AG09309 (cell line): ENCODE measurements at regions not wholly inside any gene's neighbourhood (a gene's known extent, or its start where the extent isn't known, plus 50 kb on each side); places are given as distances from the start of the nearest gene placed in this dataset.

Experiments
- DNase-seq: peaks from one replicate; pipeline ENCODE4 v3.0.0-alpha.2; 2010; ENCODE audit warnings: low read depth
- H3K4me3 ChIP-seq: 2 replicates; pipeline ENCODE4 v1.5.1; 2011; ENCODE audit warnings: mild to moderate bottlenecking, low read depth, low read length, moderate library complexity; ENCODE audit not compliant: control insufficient read depth
- TF ChIP-seq, protein P1 (sequence below): IDR thresholded peaks from 2 replicates; pipeline ENCODE4 v1.5.1; 2011; ENCODE audit warnings: mild to moderate bottlenecking, low read depth, low read length, inconsistent platforms; ENCODE audit not compliant: insufficient read depth, control insufficient read depth; ENCODE audit errors: missing control alignments

DNA sequence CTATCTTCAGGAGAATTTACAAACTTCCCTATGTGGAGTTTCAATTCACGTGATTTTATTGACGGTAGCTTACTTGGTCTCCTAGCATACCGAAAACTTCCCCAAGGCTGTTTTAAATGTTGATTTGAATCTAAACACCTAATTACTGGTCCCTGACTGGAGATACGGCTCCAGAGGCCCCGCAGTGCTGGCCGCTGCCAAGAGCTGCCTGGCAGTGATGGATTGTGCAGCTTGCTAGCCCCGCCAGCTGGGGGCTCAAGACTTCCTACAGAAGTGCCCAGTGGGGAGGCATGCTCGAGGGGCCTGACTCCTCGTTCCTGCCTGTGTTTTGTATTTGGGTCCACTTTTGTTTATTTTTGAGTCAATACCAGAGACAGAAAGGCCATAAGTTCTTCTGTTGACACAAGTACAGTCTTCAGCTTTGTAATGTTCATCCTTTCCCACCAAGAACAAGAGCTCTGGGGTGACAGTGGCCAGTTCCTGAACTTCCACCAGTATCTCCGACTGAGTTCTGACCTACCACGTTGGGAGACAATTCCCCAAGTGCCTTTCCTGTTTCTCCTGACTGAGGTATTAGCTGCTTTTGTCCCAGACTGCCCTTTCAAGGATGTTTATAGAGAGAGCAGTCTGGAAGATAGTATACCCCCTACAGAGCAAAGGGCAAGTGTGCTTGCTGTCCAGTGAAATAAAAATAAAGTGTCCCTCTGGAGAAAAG is 80.7 kb upstream of the CXCL12 start:
- H3K4me3 ChIP-seq: no peak overlapping the region
- no peak for DNase-seq
- TF ChIP-seq, protein P1, sequence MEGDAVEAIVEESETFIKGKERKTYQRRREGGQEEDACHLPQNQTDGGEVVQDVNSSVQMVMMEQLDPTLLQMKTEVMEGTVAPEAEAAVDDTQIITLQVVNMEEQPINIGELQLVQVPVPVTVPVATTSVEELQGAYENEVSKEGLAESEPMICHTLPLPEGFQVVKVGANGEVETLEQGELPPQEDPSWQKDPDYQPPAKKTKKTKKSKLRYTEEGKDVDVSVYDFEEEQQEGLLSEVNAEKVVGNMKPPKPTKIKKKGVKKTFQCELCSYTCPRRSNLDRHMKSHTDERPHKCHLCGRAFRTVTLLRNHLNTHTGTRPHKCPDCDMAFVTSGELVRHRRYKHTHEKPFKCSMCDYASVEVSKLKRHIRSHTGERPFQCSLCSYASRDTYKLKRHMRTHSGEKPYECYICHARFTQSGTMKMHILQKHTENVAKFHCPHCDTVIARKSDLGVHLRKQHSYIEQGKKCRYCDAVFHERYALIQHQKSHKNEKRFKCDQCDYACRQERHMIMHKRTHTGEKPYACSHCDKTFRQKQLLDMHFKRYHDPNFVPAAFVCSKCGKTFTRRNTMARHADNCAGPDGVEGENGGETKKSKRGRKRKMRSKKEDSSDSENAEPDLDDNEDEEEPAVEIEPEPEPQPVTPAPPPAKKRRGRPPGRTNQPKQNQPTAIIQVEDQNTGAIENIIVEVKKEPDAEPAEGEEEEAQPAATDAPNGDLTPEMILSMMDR: no peak

DNA sequence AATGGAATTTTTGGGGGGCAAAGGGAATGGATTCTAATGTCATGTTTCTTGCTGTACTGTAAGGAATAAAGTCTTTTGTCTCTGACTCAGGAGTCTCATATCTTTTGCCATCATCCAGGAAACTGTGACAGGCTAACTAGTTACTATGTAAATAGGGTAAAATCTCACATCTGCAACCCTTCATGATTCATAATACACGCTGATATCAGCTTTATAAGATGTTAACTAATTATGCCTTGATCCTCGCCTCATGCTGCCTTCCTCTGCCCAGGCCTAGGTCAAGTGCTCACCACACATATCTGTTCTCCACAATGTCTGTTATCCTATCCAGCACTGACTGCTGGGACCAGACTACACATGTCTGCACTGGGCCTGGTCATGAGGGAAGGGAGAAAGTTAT is 81.3 kb upstream of the CXCL12 start:
- DNase-seq: no peak
- H3K4me3 ChIP-seq: no peak overlapping the region
- TF ChIP-seq, protein P1: no peak

DNA sequence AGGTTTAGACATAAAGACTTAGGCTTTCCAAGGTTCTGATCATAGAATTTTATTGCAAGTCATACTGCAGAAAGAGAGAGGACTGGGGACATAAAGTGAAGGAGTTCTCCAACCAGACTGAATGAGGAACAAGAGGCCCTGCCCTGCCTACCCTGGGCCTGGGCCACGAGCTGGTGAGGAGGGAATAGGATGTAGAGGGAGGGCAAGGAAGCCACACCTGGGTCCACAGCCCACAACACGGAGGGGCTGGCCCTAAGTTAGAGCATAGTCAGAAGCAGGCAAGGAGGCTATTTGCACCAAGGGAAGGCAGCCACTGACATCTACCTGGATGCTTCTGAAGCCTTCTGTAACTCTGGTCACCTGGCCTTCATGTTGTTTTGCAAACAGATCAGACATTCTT is 82.2 kb upstream of the CXCL12 start:
- TF ChIP-seq, protein P1: no peak

DNA sequence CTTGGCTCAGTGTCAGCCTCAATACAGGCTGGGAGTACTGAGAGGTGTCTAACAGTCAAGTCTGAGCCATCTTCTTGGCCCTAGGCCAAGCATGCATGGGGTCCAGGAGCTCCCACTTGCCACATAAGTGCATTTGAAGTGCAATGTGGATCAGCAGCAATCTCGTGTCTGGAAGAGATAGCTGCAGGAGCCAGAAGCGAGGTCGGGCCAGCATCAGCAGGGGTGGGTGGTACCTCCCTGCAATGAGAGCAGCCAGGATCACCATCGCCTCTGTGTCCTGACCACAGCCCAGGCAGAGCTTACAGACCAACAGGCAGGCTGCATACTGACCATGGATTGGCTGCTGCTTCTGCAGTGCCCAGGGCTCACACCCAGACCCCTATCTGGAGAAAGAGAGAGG is 83.0 kb upstream of the CXCL12 start:
- DNase-seq: no peak
- TF ChIP-seq, protein P1: no peak
- no peak overlapping the region for H3K4me3 ChIP-seq

More for the DNA sequence above, 82.2 kb upstream of the CXCL12 start:
- no peak overlapping the region for H3K4me3 ChIP-seq
- DNase-seq: no peak

DNA sequence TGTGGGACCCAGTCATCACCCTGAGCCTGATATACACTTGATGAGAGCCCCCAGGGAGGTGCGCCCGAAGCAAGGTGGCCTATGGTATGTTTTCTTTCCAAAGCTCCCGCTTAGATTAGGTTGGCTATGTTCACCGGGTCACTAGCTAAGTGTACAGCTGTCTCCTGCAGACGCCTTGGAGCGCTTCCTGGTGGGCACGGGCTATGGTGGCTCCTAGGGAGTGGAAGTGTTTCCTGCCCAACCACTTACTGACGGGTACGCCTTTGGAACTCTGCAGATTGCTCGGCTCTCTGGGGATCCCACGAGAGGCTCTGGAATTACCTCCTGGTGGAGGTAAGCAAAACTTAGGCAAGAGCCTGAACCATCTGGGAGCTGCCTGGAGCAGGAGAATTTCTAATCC is 83.6 kb upstream of the CXCL12 start:
- DNase-seq: no peak
- TF ChIP-seq, protein P1: no peak
- no peak overlapping the region for H3K4me3 ChIP-seq

DNA sequence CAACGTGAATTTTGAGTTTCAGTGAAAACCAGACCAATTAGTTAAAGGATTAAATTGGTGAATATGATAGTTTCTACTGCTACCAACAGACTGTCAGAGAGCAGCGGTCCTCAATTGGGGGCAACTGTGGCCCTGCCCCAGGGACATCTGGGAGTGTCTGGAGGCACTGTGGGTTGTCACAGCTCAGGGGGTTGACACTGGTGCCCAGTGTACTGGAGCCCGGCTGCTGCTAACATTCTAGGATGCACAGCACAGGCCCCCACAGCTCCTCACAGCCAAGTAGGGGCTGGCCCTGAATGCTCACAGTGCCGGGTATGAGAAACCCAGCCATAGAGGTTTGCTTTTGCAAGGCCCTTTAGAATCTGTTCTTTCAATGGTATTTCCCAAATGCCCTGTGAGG is 84.1 kb upstream of the CXCL12 start:
- no peak overlapping the region for H3K4me3 ChIP-seq
- no peak for DNase-seq
- TF ChIP-seq, protein P1: no peak
